D721Med (cell line): ENCODE measurements at regions not wholly inside any gene's neighbourhood (a gene's known extent, or its start where the extent isn't known, plus 50 kb on each side); places are given as distances from the start of the nearest gene placed in this dataset.
A peak's percentile ranks its signal among the peaks of the same experiment; 100 is the strongest.

ENCODE experiments used
- DNase-seq: peaks from one replicate; pipeline ENCODE4 v3.0.0; 2011; ENCODE audit warnings: low spot score; ENCODE audit not compliant: insufficient read length
- FAIRE-seq: peaks from 2 replicates; lab custom pipeline; 2011; peaks lifted over from hg19 to GRCh38; lab: Jason Lieb, UNC
- CTCF ChIP-seq: IDR thresholded peaks from 2 replicates; pipeline ENCODE4 v1.5.1; 2012; ENCODE audit warnings: mild to moderate bottlenecking, control low read depth; ENCODE audit not compliant: insufficient read depth; ENCODE audit errors: missing control alignments

DNA sequence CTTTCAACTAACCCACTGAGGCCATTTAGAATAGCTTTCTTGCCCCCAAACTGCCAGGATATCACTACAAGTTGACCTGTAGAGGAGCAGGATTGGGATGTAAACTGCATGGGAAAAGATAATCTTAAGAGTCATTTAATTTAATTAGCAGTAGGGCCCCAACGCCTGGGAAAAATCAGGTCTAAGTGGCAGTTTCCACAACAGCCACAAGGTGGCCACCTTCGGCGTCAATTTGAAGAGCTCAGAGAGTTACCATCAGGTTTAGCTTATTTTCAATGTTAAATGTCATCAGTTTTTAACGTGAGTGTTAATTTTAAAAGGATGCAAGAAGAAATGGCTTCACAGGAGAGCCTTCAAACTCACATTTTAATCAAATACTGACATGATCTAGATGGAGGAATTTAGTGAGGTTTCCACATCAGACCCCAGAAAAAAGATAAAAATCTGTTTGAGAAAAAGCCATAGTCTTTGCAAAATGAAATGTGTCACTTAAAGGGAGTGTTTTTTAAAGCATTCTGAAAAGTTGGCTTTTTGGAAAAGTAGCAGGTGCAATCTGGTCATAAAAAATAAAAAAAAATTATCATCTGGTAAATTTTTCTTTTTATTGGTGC, 77.3 kb upstream of the UPP2 start:
- FAIRE-seq (peak; percentile 51), DNase-seq (peak; percentile 39)
- TF ChIP-seq CTCF = peak; percentile 91

GRCh38 chr2:158022888-158023287, 78.8 kb upstream of the UPP2 start:
- no peak for DNase-seq
- no peak for TF ChIP-seq CTCF

GRCh38 chr2:158021226-158021625, 80.5 kb upstream of the UPP2 start:
- FAIRE-seq (no peak), DNase-seq (no peak)
- TF ChIP-seq CTCF = no peak

More at GRCh38 chr2:158022888-158023287, 78.8 kb upstream of the UPP2 start:
- FAIRE-seq = no peak

DNA sequence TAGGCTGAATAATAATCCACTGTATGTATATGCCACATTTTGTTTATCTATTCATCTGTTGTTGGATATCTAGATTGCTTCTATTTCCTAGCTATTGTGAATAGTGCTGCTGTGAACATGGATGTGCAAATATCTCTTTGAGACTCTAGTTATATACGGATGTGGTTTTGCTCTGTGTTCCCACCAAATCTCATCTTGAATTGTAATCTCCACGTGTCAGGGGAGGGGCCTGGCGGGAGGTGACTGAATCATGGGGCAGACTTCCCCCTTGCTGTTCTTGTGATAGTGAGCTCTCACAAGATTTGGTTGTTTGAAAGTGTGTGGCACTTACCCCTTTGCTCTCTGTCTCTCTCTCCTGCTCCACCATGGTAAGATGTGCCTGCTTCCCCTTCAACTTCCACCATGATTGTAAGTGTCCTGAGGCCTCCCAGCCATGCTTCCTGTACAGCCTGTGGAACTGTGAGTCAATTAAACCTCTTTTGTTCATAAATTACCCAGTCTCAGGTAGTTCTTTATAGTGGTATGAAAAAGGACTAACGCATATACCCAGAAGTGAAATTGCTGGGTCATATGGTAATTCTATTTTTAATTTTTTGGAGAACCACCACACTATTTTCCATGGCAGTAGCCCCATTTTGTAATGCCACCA, 86.1 kb upstream of the UPP2 start:
- TF ChIP-seq CTCF = no peak
- no peak for DNase-seq
- no peak for FAIRE-seq

GRCh38 chr2:158013891-158014290, 87.8 kb upstream of the UPP2 start:
- DNase-seq (no peak), FAIRE-seq (no peak)
- no peak for TF ChIP-seq CTCF

DNA sequence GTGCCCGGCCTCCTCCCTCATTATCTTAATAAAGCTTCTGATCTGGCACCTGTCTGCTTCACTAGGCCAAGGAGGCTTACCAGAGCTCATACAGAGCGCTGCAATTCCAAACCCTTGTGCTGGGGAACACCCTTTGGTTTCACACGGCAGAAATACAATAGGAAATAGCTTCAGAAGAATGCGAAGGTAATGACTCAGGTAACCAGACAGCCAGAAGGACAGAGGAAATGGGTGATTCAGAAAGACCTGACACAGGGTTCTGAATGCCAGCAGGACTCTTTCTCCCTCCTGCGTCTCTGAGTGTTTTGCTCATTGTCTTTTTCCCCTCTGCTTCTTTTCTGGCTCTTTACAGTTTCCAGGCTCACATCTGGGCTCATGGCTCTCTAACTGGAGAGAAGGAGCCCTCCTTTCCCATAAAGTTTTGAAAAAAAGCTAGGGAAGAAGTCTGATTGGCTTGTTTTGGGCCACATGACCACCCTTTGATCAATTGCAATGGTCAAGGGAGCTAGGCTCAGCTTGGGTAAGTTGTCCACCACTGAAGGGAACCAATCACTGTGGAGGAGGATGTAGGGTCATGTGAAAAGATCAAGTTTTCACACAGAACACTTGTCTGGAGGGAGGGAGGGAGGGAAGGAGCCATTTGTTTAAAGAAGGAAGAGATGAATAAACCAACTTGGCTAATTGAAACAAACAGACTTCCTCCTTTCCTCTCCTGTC, 90.5 kb upstream of the UPP2 start:
- DNase-seq = no peak
- no peak for FAIRE-seq
- TF ChIP-seq CTCF = no peak
